DOHH2 (cell line): ENCODE measurements at regions not wholly inside any gene's neighbourhood (a gene's known extent, or its start where the extent isn't known, plus 50 kb on each side); places are given as distances from the start of the nearest gene placed in this dataset.

Source experiments
- EZH2phosphoT487 ChIP-seq: fragments of 200-600 bp; sonication (generic); IDR thresholded peaks from 2 replicates; pipeline ENCODE4 v1.6.1; 2017; ENCODE audit warnings: borderline replicate concordance, mild to moderate bottlenecking, antibody characterized with exemption, low read length, moderate library complexity, mixed read lengths
- TF ChIP-seq, protein P1 (sequence below): fragments of 200-600 bp; sonication (generic); IDR thresholded peaks from one replicate; pipeline ENCODE4 v1.5.1; 2014; ENCODE audit warnings: antibody characterized with exemption, mild to moderate bottlenecking, low read depth, low read length; ENCODE audit not compliant: poor library complexity, severe bottlenecking

GRCh38 chr5:130528474-130528873, 624.2 kb downstream of the CHSY3 start:
- TF ChIP-seq, protein P1, sequence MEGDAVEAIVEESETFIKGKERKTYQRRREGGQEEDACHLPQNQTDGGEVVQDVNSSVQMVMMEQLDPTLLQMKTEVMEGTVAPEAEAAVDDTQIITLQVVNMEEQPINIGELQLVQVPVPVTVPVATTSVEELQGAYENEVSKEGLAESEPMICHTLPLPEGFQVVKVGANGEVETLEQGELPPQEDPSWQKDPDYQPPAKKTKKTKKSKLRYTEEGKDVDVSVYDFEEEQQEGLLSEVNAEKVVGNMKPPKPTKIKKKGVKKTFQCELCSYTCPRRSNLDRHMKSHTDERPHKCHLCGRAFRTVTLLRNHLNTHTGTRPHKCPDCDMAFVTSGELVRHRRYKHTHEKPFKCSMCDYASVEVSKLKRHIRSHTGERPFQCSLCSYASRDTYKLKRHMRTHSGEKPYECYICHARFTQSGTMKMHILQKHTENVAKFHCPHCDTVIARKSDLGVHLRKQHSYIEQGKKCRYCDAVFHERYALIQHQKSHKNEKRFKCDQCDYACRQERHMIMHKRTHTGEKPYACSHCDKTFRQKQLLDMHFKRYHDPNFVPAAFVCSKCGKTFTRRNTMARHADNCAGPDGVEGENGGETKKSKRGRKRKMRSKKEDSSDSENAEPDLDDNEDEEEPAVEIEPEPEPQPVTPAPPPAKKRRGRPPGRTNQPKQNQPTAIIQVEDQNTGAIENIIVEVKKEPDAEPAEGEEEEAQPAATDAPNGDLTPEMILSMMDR, result no peak
- no peak for TF ChIP-seq EZH2phosphoT487
